Transverse colon (tissue), 4 donors: ENCODE measurements at regions not wholly inside any gene's neighbourhood (a gene's known extent, or its start where the extent isn't known, plus 50 kb on each side); places are given as distances from the start of the nearest gene placed in this dataset.

Source experiments
- POLR2AphosphoS5 ChIP-seq, 3 donors: sonication (generic); formaldehyde crosslinking; IDR thresholded peaks; one replicate each; pipeline ENCODE4 v1.6.1; 2016; ENCODE audit warnings: antibody characterized with exemption in 3 of 3
- TF ChIP-seq, protein P1 (sequence below), 5 experiments: fragments of 200-600 bp in 3 of 5; fragments of 450-650 bp in 2 of 5; sonication (generic) in 3 of 5; IDR thresholded peaks; 1 replicate in 2 of 5; 2 replicates in 3 of 5; pipeline ENCODE4 v1.5.1; 2016 to 2017; ENCODE audit warnings: antibody characterized with exemption in 5 of 5, inconsistent platforms in 3 of 5, mild to moderate bottlenecking in 2 of 5, moderate library complexity in 1 of 5

DNA sequence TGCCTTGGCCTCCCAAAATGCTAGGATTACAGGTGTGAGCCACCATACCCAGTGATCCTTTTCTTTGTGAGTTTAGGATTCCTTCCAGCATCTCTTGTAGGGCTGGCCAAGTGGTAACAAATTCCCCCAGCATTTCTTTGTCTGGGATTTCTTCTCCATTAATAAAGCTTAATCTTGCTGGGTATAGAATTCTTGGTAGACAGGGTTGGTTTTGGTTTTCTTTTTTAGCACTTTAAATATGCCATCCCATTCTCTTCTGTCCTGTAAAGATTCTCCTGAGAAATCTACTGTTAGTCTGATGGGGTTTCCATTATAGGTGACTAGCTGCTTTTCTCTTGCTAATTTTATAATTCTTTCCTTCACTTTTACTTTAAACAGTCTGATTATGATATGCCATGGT, 173.0 kb upstream of the TOM1L1 start:
- TF ChIP-seq, protein P1, sequence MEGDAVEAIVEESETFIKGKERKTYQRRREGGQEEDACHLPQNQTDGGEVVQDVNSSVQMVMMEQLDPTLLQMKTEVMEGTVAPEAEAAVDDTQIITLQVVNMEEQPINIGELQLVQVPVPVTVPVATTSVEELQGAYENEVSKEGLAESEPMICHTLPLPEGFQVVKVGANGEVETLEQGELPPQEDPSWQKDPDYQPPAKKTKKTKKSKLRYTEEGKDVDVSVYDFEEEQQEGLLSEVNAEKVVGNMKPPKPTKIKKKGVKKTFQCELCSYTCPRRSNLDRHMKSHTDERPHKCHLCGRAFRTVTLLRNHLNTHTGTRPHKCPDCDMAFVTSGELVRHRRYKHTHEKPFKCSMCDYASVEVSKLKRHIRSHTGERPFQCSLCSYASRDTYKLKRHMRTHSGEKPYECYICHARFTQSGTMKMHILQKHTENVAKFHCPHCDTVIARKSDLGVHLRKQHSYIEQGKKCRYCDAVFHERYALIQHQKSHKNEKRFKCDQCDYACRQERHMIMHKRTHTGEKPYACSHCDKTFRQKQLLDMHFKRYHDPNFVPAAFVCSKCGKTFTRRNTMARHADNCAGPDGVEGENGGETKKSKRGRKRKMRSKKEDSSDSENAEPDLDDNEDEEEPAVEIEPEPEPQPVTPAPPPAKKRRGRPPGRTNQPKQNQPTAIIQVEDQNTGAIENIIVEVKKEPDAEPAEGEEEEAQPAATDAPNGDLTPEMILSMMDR (IDR thresholded peaks at IDR 0.05): no peak
- TF ChIP-seq POLR2AphosphoS5 (IDR thresholded peaks at IDR 0.05): no peak
